Smooth muscle cell (in vitro differentiated cells): ENCODE measurements at regions not wholly inside any gene's neighbourhood (a gene's known extent, or its start where the extent isn't known, plus 50 kb on each side); places are given as distances from the start of the nearest gene placed in this dataset.
A peak's percentile ranks its signal among the peaks of the same experiment; 100 is the strongest.

Experiments
- DNase-seq: peaks from one replicate; lab custom pipeline; 2025; ENCODE audit not compliant: unreplicated experiment; lab: John Stamatoyannopoulos, UW
- H2AFZ ChIP-seq: fragments of 200-600 bp; sonication (generic); 2 replicates; pipeline ENCODE4 v1.6.0; 2016; ENCODE audit warnings: antibody characterized with exemption, low read depth, mild to moderate bottlenecking
- H3F3A ChIP-seq: fragments of 200-600 bp; sonication (generic); 2 replicates; pipeline ENCODE4 v1.6.0; 2017; ENCODE audit warnings: antibody characterized with exemption, low read depth
- H3K27ac ChIP-seq: fragments of 200-600 bp; sonication (generic); 2 replicates; pipeline ENCODE4 v1.5.1; 2016; ENCODE audit warnings: low read depth, mild to moderate bottlenecking
- H3K27me3 ChIP-seq: fragments of 200-600 bp; sonication (generic); 2 replicates; pipeline ENCODE4 v1.6.1; 2016; ENCODE audit warnings: low read depth, mild to moderate bottlenecking
- H3K36me3 ChIP-seq: fragments of 200-600 bp; sonication (generic); 2 replicates; pipeline ENCODE4 v1.5.1; 2016; ENCODE audit warnings: low read depth
- H3K4me1 ChIP-seq: fragments of 200-600 bp; sonication (generic); 2 replicates; pipeline ENCODE4 v1.5.1; 2016; ENCODE audit warnings: low read depth
- H3K4me2 ChIP-seq: fragments of 200-600 bp; sonication (generic); 2 replicates; pipeline ENCODE4 v1.6.0; 2016; ENCODE audit warnings: mild to moderate bottlenecking
- H3K4me3 ChIP-seq: fragments of 200-600 bp; sonication (generic); 2 replicates; pipeline ENCODE4 v1.5.1; 2016; ENCODE audit warnings: mild to moderate bottlenecking
- H3K79me2 ChIP-seq: fragments of 200-600 bp; sonication (generic); 2 replicates; pipeline ENCODE4 v1.6.0; 2016; ENCODE audit warnings: low read depth, mild to moderate bottlenecking
- H3K9ac ChIP-seq: fragments of 200-600 bp; sonication (generic); 2 replicates; pipeline ENCODE4 v1.6.0; 2016; ENCODE audit warnings: low read depth
- H3K9me3 ChIP-seq: fragments of 200-600 bp; sonication (generic); replicated peaks from 2 replicates; pipeline ENCODE4 v1.5.1; 2016; ENCODE audit warnings: low read depth
- H4K20me1 ChIP-seq: fragments of 200-600 bp; sonication (generic); 2 replicates; pipeline ENCODE4 v1.6.0; 2016; ENCODE audit warnings: low read depth
- WGBS: methylation state at CpG from one replicate; pipeline ENCODE4 v1.1.7; 2016; ENCODE audit warnings: low lambda C conversion rate; 5-methylcytosine and 5-hydroxymethylcytosine counted together
- TF ChIP-seq, protein P1 (sequence below): fragments of 200-600 bp; sonication (generic); IDR thresholded peaks from 2 replicates; pipeline ENCODE4 v1.5.1; 2017; ENCODE audit warnings: borderline replicate concordance, mild to moderate bottlenecking, antibody characterized with exemption; ENCODE audit not compliant: insufficient read depth, poor library complexity, severe bottlenecking

DNA sequence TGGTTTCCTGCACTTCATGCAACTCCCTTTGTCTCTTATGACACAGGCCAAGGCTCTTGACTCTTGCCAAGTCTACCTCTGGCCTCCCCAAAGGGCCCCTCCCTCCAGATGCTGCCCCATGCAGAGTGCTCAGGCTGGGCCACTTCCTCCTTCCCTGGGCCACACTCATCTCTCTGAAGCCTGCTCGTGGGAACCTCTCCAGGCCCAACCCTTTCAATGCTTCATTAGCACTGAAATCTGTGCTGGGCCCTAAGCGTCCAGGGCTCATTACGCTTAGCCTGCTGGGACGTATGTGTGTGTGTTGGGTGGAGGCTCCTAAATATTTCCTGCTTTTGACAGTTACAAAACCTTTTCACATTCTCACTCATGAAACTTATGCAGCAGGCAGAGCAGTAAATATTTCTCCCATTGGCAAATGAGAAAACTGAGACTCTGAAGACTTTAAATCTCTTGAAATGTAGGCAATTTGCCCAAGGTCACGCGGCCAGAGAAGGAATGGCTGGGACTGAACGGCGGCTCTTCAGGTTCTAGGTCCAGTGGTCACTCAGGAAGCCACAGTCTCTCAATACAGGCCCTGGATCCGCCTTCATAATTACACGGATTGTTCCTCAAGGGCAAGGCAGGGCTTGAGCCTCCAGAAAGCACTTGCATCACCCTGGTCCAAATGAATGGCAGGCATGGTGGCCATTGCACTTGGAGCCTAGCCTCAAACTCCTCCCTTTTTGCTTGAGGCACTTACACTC is 241.7 kb upstream of the HES1 start:
- no peak overlapping the region for H3K4me2 ChIP-seq
- no peak overlapping the region for H2AFZ ChIP-seq
- TF ChIP-seq, protein P1, sequence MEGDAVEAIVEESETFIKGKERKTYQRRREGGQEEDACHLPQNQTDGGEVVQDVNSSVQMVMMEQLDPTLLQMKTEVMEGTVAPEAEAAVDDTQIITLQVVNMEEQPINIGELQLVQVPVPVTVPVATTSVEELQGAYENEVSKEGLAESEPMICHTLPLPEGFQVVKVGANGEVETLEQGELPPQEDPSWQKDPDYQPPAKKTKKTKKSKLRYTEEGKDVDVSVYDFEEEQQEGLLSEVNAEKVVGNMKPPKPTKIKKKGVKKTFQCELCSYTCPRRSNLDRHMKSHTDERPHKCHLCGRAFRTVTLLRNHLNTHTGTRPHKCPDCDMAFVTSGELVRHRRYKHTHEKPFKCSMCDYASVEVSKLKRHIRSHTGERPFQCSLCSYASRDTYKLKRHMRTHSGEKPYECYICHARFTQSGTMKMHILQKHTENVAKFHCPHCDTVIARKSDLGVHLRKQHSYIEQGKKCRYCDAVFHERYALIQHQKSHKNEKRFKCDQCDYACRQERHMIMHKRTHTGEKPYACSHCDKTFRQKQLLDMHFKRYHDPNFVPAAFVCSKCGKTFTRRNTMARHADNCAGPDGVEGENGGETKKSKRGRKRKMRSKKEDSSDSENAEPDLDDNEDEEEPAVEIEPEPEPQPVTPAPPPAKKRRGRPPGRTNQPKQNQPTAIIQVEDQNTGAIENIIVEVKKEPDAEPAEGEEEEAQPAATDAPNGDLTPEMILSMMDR, result no peak
- no peaks in the 10 kb centered on the region for H3F3A ChIP-seq
- no peaks in the 10 kb centered on the region for H3K9me3 ChIP-seq
- H4K20me1 ChIP-seq, result no peaks in the 10 kb centered on the region
- no peaks in the 10 kb centered on the region for H3K36me3 ChIP-seq
- DNase-seq, result no peak
- no peak overlapping the region for H3K27ac ChIP-seq
- H3K4me1 ChIP-seq, result peaks cover 15% of the 10 kb centered on the region
- no peaks in the 10 kb centered on the region for H3K79me2 ChIP-seq
- no peaks in the 10 kb centered on the region for H3K27me3 ChIP-seq
- WGBS, result 87% methylated on average over 10 of the region's 10 CpGs
- H3K4me3 ChIP-seq, result no peak overlapping the region
- no peak overlapping the region for H3K9ac ChIP-seq

DNA sequence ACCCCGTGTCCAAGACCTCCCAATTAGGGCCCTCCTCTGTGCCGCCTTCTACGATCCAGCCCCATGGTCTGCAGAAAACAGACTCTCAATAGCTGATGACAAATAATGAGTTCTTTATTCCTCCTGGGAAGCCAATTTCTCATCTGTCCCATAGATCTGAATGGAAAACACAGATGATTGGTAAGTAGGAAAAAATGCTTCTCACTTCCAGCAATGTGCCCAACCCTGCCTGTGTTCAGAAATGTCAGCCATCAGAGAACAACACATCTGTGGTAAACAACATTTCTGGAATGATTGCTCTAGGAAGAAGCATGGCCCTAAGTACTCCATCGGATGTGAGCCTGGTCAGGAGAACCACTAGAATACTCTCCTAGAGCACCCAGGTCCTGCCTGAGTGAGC is 240.5 kb upstream of the HES1 start:
- no peak overlapping the region for H3K4me2 ChIP-seq
- TF ChIP-seq, protein P1, result no peak
- no peaks in the 10 kb centered on the region for H4K20me1 ChIP-seq
- H3K4me3 ChIP-seq, result no peak overlapping the region
- no peaks in the 10 kb centered on the region for H3F3A ChIP-seq
- no peaks in the 10 kb centered on the region for H3K79me2 ChIP-seq
- H3K27ac ChIP-seq, result no peak overlapping the region
- H3K4me1 ChIP-seq, result peaks cover 15% of the 10 kb centered on the region
- no peaks in the 10 kb centered on the region for H3K36me3 ChIP-seq
- 92% methylated on average over 4 of the region's 4 CpGs for WGBS
- no peak overlapping the region for H2AFZ ChIP-seq
- H3K9me3 ChIP-seq, result no peaks in the 10 kb centered on the region
- no peak overlapping the region for H3K9ac ChIP-seq
- no peaks in the 10 kb centered on the region for H3K27me3 ChIP-seq
- no peak for DNase-seq

DNA sequence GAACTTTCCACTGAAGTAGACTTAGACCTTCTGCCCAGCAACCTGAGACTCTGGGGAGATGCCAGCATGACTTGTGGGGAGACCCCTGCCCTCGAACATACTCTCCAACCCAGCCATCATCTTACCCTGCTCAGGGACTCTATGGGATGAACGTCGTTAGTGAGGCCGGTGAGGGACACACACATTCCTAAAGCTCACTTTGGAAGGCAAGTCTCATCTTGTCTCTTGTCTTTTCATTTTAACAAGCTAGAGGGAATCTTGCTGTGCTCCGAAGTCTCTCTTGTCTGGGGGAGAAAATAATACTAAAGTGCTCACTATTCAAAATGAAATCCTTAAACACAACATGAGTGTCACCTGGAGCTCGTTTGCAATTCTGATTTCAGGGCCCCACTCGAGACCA is 239.5 kb upstream of the HES1 start:
- Histone ChIP-seq H3K27ac (no peak overlapping the region), H3K4me3 (no peak overlapping the region), H4K20me1 (no peaks in the 10 kb centered on the region), H3K79me2 (no peaks in the 10 kb centered on the region), H3K27me3 (no peaks in the 10 kb centered on the region), H3K4me1 (peaks cover 15% of the 10 kb centered on the region), H3K4me2 (no peak overlapping the region), H3K36me3 (no peaks in the 10 kb centered on the region), H3F3A (no peaks in the 10 kb centered on the region), H3K9ac (no peak overlapping the region), H2AFZ (no peak overlapping the region), H3K9me3 (no peaks in the 10 kb centered on the region)
- no peak for DNase-seq
- TF ChIP-seq, protein P1, result no peak
- 73% methylated on average over 7 of the region's 7 CpGs for WGBS

DNA sequence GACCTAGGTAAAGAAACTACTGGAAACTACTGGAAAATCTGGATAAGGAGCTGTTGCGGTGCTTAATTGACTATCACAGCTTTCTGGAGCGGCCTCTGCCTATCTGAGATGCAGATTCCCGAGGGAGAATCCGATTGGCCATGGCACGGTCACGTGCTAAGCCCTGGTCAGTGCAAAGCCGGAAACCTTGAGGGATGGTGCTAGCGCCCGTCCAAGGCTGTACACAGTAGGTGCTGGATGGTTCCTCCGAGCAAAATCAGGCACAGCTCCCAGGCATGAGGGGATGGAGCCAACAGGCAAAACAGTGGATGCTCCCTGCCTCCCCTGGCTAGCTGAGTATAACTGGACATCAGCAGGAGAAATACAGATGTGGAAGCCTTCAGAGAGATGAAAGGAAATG is 238.7 kb upstream of the HES1 start:
- WGBS, result 95% methylated on average over 10 of the region's 10 CpGs
- Histone ChIP-seq H3K4me1 (peaks cover 17% of the 10 kb centered on the region), H3K27ac (no peak overlapping the region), H2AFZ (peak overlapping the region; percentile 47), H3K9ac (no peak overlapping the region), H4K20me1 (no peaks in the 10 kb centered on the region), H3F3A (no peaks in the 10 kb centered on the region), H3K4me3 (no peak overlapping the region), H3K79me2 (no peaks in the 10 kb centered on the region), H3K4me2 (no peak overlapping the region), H3K36me3 (no peaks in the 10 kb centered on the region), H3K27me3 (no peaks in the 10 kb centered on the region), H3K9me3 (no peaks in the 10 kb centered on the region)
- TF ChIP-seq, protein P1, result no peak
- no peak for DNase-seq
